Stimulated activated CD8-positive, alpha-beta memory T cell treated with anti-CD3 and anti-CD28 coated beads, Interleukin-7, amount 100 ng/mL, for 1 hour (primary cell): ENCODE measurements at regions not wholly inside any gene's neighbourhood (a gene's known extent, or its start where the extent isn't known, plus 50 kb on each side); places are given as distances from the start of the nearest gene placed in this dataset.

Experiments
- DNase-seq, 2 donors: peaks; one replicate each; pipeline ENCODE4 v3.0.0-alpha.2; 2020; ENCODE audit warnings: low read depth in 2 of 2

GRCh38 chr2:145654156-145654555 is 1134.2 kb upstream of the ZEB2 start:
- DNase-seq = no peak

GRCh38 chr2:145653553-145653952 is 1133.6 kb upstream of the ZEB2 start:
- DNase-seq = no peak

- no peak for DNase-seq
These were observed 1132.9 kb upstream of the ZEB2 start for GRCh38 chr2:145652571-145653545.

- no peak for DNase-seq
These were observed 1132.1 kb upstream of the ZEB2 start for GRCh38 chr2:145652036-145652435.

GRCh38 chr2:145650226-145650625 is 1130.3 kb upstream of the ZEB2 start:
- DNase-seq = no peak

GRCh38 chr2:145649061-145649460 is 1129.1 kb upstream of the ZEB2 start:
- no peak for DNase-seq

GRCh38 chr2:145644820-145645302 is 1124.9 kb upstream of the ZEB2 start:
- DNase-seq = no peak

- DNase-seq = no peak
These were observed 1118.8 kb upstream of the ZEB2 start for GRCh38 chr2:145638675-145639074.

GRCh38 chr2:145635706-145636427 is 1115.9 kb upstream of the ZEB2 start:
- DNase-seq = no peak

GRCh38 chr2:145631561-145631960 is 1111.6 kb upstream of the ZEB2 start:
- DNase-seq = no peak

GRCh38 chr2:145626301-145626700 is 1106.4 kb upstream of the ZEB2 start:
- no peak for DNase-seq

- DNase-seq = no peak
These were observed 1105.2 kb upstream of the ZEB2 start for GRCh38 chr2:145625111-145625510.

- no peak for DNase-seq
These were observed 1103.2 kb upstream of the ZEB2 start for GRCh38 chr2:145623136-145623535.

GRCh38 chr2:145622285-145622684 is 1102.4 kb upstream of the ZEB2 start:
- no peak for DNase-seq

GRCh38 chr2:145617906-145618305 is 1098.0 kb upstream of the ZEB2 start:
- no peak for DNase-seq

- DNase-seq = no peak
These were observed 1097.5 kb upstream of the ZEB2 start for GRCh38 chr2:145617420-145617819.

GRCh38 chr2:145615626-145616025 is 1095.7 kb upstream of the ZEB2 start:
- DNase-seq = no peak

- no peak for DNase-seq
These were observed 1090.0 kb upstream of the ZEB2 start for GRCh38 chr2:145609951-145610350.

- DNase-seq = no peak
These were observed 1081.5 kb upstream of the ZEB2 start for GRCh38 chr2:145601361-145601925.

- DNase-seq = no peak
These were observed 1080.9 kb upstream of the ZEB2 start for GRCh38 chr2:145600811-145601210.

GRCh38 chr2:145599756-145600155 is 1079.8 kb upstream of the ZEB2 start:
- DNase-seq = no peak

- no peak for DNase-seq
These were observed 1078.5 kb upstream of the ZEB2 start for GRCh38 chr2:145598434-145598833.
